ENCODE measurements at regions not wholly inside any gene's neighbourhood (a gene's known extent, or its start where the extent isn't known, plus 50 kb on each side); places are given as distances from the start of the nearest gene placed in this dataset.

GRCh38 chr18:40233931-40234616 lies 1721.0 kb upstream of the PIK3C3 start:
- no peak for TF ChIP-seq CTCF (IDR thresholded peaks at IDR 0.05; ENCODE audit: extremely low read depth, insufficient read depth, missing control alignments)
- DNase-seq (ENCODE audit: low spot score), result no peak
- in situ Hi-C loops (cut with MboI; ENCODE audit: low pct_unique_long_range_greater_than_20kb, low sequenced_read_pairs, unreplicated experiment), result no loop called here

- in situ Hi-C loops (cut with MboI; ENCODE audit: low pct_unique_long_range_greater_than_20kb, low sequenced_read_pairs, unreplicated experiment), result no loop called here
- TF ChIP-seq CTCF (IDR thresholded peaks at IDR 0.05; ENCODE audit: extremely low read depth, insufficient read depth, missing control alignments), result no peak
- DNase-seq (ENCODE audit: low spot score), result no peak
Measured at GRCh38 chr18:40222776-40223175, 1732.3 kb upstream of the PIK3C3 start.

- no peak for TF ChIP-seq CTCF (IDR thresholded peaks at IDR 0.05; ENCODE audit: extremely low read depth, insufficient read depth, missing control alignments)
- in situ Hi-C loops (cut with MboI; ENCODE audit: low pct_unique_long_range_greater_than_20kb, low sequenced_read_pairs, unreplicated experiment), result no loop called here
- no peak for DNase-seq (ENCODE audit: low spot score)
Measured at GRCh38 chr18:40216856-40217255, 1738.2 kb upstream of the PIK3C3 start.

GRCh38 chr18:40215979-40216378 lies 1739.1 kb upstream of the PIK3C3 start:
- in situ Hi-C loops (cut with MboI; ENCODE audit: low pct_unique_long_range_greater_than_20kb, low sequenced_read_pairs, unreplicated experiment), result no loop called here
- TF ChIP-seq CTCF (IDR thresholded peaks at IDR 0.05; ENCODE audit: extremely low read depth, insufficient read depth, missing control alignments), result no peak
- DNase-seq (ENCODE audit: low spot score), result no peak

- in situ Hi-C loops (cut with MboI; ENCODE audit: low pct_unique_long_range_greater_than_20kb, low sequenced_read_pairs, unreplicated experiment), result no loop called here
- no peak for DNase-seq (ENCODE audit: low spot score)
- TF ChIP-seq CTCF (IDR thresholded peaks at IDR 0.05; ENCODE audit: extremely low read depth, insufficient read depth, missing control alignments), result no peak
Measured at GRCh38 chr18:40210696-40211095, 1744.3 kb upstream of the PIK3C3 start.

GRCh38 chr18:40208958-40209357 lies 1746.1 kb upstream of the PIK3C3 start:
- TF ChIP-seq CTCF (IDR thresholded peaks at IDR 0.05; ENCODE audit: extremely low read depth, insufficient read depth, missing control alignments), result no peak
- in situ Hi-C loops (cut with MboI; ENCODE audit: low pct_unique_long_range_greater_than_20kb, low sequenced_read_pairs, unreplicated experiment), result no loop called here
- DNase-seq (ENCODE audit: low spot score), result no peak
